HUES48 (cell line): ENCODE measurements at regions not wholly inside any gene's neighbourhood (a gene's known extent, or its start where the extent isn't known, plus 50 kb on each side); places are given as distances from the start of the nearest gene placed in this dataset.

Source experiments
- H3K27ac ChIP-seq: one replicate; pipeline ENCODE4 v1.7.0; 2013; ENCODE audit warnings: low read depth, low read length, inconsistent platforms
- H3K27me3 ChIP-seq: 2 replicates; pipeline ENCODE4 v1.6.1; 2013; ENCODE audit warnings: mild to moderate bottlenecking, low read length; ENCODE audit not compliant: control insufficient read depth, insufficient read depth
- H3K36me3 ChIP-seq: 2 replicates; pipeline ENCODE4 v1.6.1; 2013; ENCODE audit warnings: low read length; ENCODE audit not compliant: control insufficient read depth, insufficient read depth
- H3K4me1 ChIP-seq: 2 replicates; pipeline ENCODE4 v1.6.1; 2013; ENCODE audit warnings: mild to moderate bottlenecking, low read length; ENCODE audit not compliant: control insufficient read depth, insufficient read depth
- H3K4me3 ChIP-seq: 2 replicates; pipeline ENCODE4 v1.5.1; 2013; ENCODE audit warnings: mild to moderate bottlenecking, low read depth, low read length
- H3K9ac ChIP-seq: 2 replicates; pipeline ENCODE4 v1.6.1; 2013; ENCODE audit warnings: mild to moderate bottlenecking, low read depth, low read length, moderate library complexity
- H3K9me3 ChIP-seq: 2 replicates; pipeline ENCODE4 v1.6.1; 2013; ENCODE audit warnings: low read length; ENCODE audit not compliant: control insufficient read depth, insufficient read depth

- no peak overlapping the region for H3K4me3 ChIP-seq
- no peaks in the 10 kb centered on the region for H3K9me3 ChIP-seq
- no peaks in the 10 kb centered on the region for H3K27me3 ChIP-seq
- no peak overlapping the region for H3K9ac ChIP-seq
- H3K4me1 ChIP-seq, result no peaks in the 10 kb centered on the region
- H3K27ac ChIP-seq, result no peak overlapping the region
- H3K36me3 ChIP-seq, result no peaks in the 10 kb centered on the region
Observed at GRCh38 chr5:5708367-5708919, 286.0 kb downstream of the ICE1 start.

DNA sequence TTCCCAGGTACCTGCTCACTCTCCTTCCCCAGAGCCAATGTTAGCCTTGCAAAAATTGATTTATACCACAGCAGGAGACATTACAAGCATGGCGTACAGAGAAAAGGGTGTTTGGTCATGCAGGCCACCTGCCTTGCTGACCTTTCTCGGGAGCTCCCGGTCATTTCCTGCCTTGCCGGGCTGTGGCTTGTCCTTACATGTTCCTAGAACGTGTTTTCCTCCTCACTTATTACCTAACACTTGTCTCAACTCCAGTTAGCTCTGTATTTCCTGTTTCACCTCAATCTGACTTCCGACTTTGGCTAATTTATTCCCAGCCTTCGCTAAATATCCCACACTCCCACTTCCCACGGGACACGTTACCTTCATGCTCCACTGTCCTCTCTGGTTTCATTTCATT is 282.5 kb downstream of the ICE1 start:
- Histone ChIP-seq H3K4me1 (no peaks in the 10 kb centered on the region), H3K27me3 (no peaks in the 10 kb centered on the region), H3K36me3 (no peaks in the 10 kb centered on the region), H3K4me3 (no peak overlapping the region), H3K9me3 (no peaks in the 10 kb centered on the region), H3K9ac (no peak overlapping the region), H3K27ac (no peak overlapping the region)

DNA sequence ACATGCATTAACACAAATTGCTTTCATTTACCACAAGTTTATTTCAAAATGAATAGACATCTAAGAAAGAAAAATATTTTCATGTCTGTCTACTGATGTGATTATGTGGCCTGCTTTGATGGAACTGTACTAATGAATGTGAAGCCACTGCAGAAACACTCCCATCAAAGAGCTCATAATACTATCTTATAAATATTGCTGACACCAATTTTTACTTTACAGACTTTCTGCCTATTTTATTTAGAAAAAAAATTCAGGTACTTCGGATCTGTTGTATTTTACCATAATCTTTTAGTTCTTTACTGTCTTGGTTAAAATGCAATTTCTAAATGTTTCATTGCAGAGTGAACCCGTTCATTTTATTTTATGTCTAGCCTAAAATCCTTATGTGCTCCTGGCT is 281.9 kb downstream of the ICE1 start:
- Histone ChIP-seq H3K9me3 (no peaks in the 10 kb centered on the region), H3K4me3 (no peak overlapping the region), H3K27ac (no peak overlapping the region), H3K27me3 (no peaks in the 10 kb centered on the region), H3K36me3 (no peaks in the 10 kb centered on the region), H3K9ac (no peak overlapping the region), H3K4me1 (no peaks in the 10 kb centered on the region)

DNA sequence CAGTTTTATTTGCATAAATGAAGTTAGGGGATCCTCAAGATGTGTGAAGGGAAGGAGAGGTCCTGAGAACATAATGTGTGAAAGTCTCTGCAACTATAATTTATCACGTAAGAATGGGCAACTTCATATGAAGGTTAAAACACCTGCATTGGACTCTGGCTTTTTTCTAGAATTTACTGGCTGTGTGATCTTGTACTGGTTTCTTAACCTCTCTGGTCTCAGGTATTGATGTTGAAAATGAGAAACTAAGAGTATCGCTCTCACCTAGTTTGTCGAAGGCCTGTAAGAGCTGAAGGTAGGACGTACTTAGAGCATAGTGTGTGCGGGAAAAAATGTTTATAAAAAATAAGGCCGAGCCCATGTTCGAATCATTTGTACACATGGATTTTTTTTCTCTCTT is 280.5 kb downstream of the ICE1 start:
- H3K27ac ChIP-seq, result no peak overlapping the region
- H3K9me3 ChIP-seq, result no peaks in the 10 kb centered on the region
- no peak overlapping the region for H3K9ac ChIP-seq
- H3K27me3 ChIP-seq, result no peaks in the 10 kb centered on the region
- no peak overlapping the region for H3K4me3 ChIP-seq
- no peaks in the 10 kb centered on the region for H3K36me3 ChIP-seq
- no peaks in the 10 kb centered on the region for H3K4me1 ChIP-seq

- Histone ChIP-seq H3K9ac (no peak overlapping the region), H3K4me3 (no peak overlapping the region), H3K27me3 (no peaks in the 10 kb centered on the region), H3K36me3 (no peaks in the 10 kb centered on the region), H3K9me3 (peaks cover 18% of the 10 kb centered on the region), H3K4me1 (peaks cover 2% of the 10 kb centered on the region), H3K27ac (no peak overlapping the region)
Observed at GRCh38 chr5:5700549-5700948, 278.1 kb downstream of the ICE1 start.

GRCh38 chr5:5699062-5699461 is 276.6 kb downstream of the ICE1 start:
- Histone ChIP-seq H3K4me3 (no peak overlapping the region), H3K9ac (no peak overlapping the region), H3K36me3 (no peaks in the 10 kb centered on the region), H3K27ac (no peak overlapping the region), H3K4me1 (peaks cover 16% of the 10 kb centered on the region), H3K27me3 (no peaks in the 10 kb centered on the region), H3K9me3 (peaks cover 18% of the 10 kb centered on the region)

DNA sequence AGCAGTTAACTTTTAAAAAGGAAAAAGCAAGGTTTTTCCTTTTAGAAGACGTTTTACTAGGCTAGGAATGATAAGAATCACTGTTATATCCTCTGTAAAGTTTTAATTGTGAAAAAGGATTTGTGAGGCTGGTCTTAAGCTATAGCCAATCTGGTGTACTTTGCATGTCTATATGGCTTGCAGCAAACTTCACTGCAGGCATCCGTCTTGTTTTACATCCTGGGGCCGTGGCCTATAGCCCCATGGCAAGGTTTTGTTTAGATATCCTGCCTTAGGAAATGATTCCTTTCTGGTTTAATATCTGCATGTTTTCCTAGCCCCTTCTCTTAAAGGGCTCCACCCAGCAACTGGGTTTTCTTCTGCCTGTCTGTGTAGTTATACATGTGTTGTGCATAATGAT is 272.8 kb downstream of the ICE1 start:
- H3K4me1 ChIP-seq, result peaks cover 17% of the 10 kb centered on the region
- peak overlapping the region; percentile 86 for H3K27ac ChIP-seq
- H3K9me3 ChIP-seq, result peaks cover 18% of the 10 kb centered on the region
- H3K36me3 ChIP-seq, result no peaks in the 10 kb centered on the region
- H3K27me3 ChIP-seq, result no peaks in the 10 kb centered on the region
- no peak overlapping the region for H3K4me3 ChIP-seq
- H3K9ac ChIP-seq, result no peak overlapping the region; the same call in 1 of the 2 replicates

GRCh38 chr5:5688925-5689310 is 266.4 kb downstream of the ICE1 start:
- H3K27ac ChIP-seq, result no peak overlapping the region
- H3K36me3 ChIP-seq, result no peaks in the 10 kb centered on the region
- H3K4me3 ChIP-seq, result no peak overlapping the region
- no peaks in the 10 kb centered on the region for H3K4me1 ChIP-seq
- H3K9ac ChIP-seq, result no peak overlapping the region
- no peaks in the 10 kb centered on the region for H3K27me3 ChIP-seq
- no peaks in the 10 kb centered on the region for H3K9me3 ChIP-seq

DNA sequence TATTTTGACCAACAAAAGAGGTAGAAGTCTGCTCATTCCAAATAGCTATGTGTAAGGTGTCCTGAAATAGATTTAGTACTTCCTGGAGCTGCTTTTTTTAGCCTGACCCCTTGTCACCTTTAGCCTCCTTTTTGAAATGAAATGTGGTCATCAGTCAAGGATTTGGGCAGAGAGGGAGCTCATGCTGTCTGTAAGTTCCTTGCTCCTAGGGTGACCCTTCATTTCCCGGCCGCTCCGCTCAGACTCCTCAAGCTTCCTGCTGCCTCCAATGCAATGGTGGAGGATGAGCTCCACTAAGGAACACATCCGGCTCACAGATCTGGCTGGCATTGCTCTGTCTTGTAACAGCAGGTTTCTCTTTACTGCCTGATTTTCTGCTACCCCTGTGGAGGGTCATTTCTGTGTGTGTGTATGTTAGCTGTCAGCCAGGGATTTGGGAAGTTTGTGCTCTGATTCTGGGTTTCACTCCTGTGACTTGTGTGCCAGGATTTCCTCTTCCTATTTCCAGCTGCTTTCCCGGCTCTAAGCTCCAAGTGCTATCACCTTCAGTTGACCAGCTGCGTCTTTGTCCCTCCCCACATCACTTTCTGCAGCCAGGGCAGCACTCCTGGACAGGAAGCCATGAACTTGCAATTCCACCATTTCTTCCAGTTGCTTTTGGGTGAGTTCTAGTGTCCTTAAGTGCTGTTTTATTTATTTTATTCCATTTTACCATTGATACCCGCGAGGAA is 265.9 kb downstream of the ICE1 start:
- Histone ChIP-seq H3K36me3 (no peaks in the 10 kb centered on the region), H3K4me3 (no peak overlapping the region), H3K27ac (no peak overlapping the region), H3K27me3 (no peaks in the 10 kb centered on the region), H3K9me3 (no peaks in the 10 kb centered on the region), H3K9ac (no peak overlapping the region), H3K4me1 (no peaks in the 10 kb centered on the region)

- Histone ChIP-seq H3K36me3 (no peaks in the 10 kb centered on the region), H3K9me3 (0 out of 2 replicates have a peak, but pooled peaks cover 7% of the 10 kb centered on the region), H3K9ac (no peak overlapping the region), H3K27me3 (no peaks in the 10 kb centered on the region), H3K27ac (no peak overlapping the region), H3K4me3 (no peak overlapping the region), H3K4me1 (no peaks in the 10 kb centered on the region)
Observed at GRCh38 chr5:5687113-5687512, 264.6 kb downstream of the ICE1 start.

GRCh38 chr5:5686356-5686755 is 263.9 kb downstream of the ICE1 start:
- no peak overlapping the region for H3K27ac ChIP-seq
- H3K4me1 ChIP-seq, result no peaks in the 10 kb centered on the region
- no peaks in the 10 kb centered on the region for H3K27me3 ChIP-seq
- no peaks in the 10 kb centered on the region for H3K36me3 ChIP-seq
- H3K9ac ChIP-seq, result no peak overlapping the region
- H3K9me3 ChIP-seq, result 0 out of 2 replicates have a peak, but pooled peaks cover 7% of the 10 kb centered on the region
- no peak overlapping the region for H3K4me3 ChIP-seq
